ENCODE measurements at regions not wholly inside any gene's neighbourhood (a gene's known extent, or its start where the extent isn't known, plus 50 kb on each side); places are given as distances from the start of the nearest gene placed in this dataset.
"Not testable (repeated sequence)": the region's sequence is repeated elsewhere in the genome, so short reads cannot be mapped to it uniquely, and the experiment has no call there.

DNA sequence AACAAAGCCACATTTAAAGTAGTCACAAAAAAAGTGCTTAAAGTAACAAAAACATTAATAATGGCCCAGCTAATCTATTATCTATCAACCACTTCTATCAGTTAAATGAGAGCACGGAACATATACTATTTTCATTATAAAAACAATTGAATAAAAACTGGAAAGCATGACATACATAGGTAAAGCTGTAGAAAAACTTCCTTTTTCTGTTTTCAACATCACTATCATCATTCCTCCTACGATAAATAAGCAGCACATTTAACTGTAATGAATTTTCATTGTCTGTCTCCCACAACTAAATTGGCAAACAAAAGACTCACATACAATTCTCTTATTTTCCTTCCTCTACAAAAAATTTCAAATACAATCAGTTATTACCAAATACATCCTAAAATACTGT, 96.4 kb upstream of the DPH5 start:
- no peak for DNase-seq

DNA sequence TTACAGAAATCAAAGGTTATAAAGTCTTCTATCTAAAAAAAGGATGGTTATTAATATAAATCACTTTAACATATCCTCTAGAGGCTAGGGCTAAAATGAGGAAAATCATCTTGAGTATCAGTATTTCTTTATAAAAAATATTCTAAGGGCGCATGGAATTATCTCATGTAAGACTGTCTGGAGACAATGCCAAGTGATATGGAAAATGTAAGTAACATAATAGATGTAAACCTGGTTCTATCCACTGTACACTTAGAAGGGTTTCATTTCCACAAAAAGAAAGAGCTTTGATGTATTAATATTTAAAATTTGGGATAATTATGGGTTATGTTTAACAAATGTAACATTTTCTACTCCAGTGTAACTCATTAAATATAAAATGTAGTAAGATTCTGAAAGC, 95.9 kb upstream of the DPH5 start:
- DNase-seq, result no peak

DNA sequence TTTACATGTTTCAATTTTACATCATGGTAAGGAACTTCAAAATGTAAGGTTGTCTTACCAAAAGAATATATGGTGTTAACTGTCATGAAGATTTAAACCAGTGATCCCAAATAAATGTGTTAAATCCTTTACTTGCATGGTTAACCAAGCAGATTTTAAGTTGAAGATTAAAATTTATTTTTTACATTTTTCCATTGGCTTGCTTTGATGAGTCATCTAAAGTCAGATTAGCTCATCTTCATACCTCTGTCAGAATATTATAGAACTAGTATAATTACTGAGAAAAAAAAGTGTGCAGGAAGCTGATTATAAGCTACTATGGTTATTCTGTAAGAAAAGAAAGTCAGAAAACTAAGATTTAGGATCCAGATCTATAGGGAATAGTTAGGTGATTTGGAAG, 95.3 kb upstream of the DPH5 start:
- DNase-seq, result no peak

DNA sequence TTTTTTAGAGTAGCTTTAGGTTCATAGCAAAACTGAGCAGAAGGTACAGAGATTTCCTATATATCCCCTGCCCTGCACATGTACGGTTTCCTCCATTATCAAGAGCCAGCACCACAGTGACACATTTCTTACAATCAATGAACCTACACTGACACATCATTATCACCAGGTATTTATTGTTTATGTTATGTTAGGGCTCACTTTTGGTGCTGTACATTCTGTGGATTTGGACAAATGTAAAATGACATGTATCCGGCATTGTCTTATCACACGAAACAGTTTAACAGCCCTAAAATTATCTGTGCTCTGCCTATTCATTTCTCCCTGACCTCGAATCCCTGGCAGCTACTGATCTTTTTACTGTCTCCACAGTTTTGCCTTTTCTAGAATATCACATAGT, 93.7 kb upstream of the DPH5 start:
- no peak for DNase-seq

DNA sequence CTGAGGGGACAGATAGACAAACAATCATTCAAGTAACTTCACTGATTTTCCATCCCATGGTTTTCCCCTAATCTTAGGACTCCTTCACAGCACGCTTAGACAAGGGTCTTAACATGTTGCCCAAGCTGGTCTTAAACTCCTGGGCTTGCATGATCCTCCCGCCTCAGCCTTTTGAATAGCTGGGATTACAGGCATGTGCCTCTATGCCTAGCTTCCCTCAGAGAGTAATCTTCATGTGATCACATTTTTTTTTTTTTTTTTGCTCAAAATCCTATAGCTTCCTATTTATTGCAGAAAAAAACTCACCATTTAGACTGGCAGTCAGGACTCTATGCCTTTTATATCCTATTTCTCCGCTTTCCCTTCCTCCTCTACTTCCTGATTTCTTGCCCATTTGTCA, 90.4 kb upstream of the DPH5 start:
- no peak for DNase-seq

DNA sequence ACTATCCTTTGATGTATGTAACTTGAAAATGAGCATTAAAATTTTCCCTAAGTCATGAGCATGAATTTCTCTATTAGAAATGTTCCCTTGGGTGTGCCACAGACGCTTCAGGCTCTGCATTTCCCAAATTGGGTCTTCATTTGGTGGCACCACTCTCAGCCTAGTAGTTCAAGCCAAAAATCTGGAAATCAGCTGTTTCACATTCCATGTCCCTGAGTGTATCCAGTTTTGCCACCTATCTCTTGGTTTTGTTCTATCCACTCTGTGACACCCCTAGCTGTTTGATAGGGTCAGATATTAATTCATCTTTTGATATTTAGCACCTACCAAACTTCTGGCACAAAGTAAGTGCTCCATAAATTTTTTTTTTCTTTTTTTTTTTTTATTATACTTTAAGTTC, 89.5 kb upstream of the DPH5 start:
- DNase-seq, result no peak

DNA sequence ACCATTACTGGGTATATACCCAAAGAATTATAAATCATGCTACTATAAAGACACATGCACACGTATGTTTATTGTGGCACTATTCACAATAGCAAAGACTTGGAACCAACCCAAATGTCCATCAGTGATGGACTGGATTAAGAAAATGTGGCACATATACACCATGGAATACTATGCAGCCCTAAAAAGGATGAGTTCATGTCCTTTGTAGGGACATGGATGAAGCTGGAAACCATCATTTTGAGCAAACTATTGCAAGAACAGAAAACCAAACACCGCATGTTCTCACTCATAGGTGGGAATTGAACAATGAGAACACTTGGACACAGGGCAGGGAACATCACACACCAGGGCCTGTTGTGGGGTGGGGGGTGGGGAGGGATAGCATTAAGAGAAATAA, 88.5 kb upstream of the DPH5 start:
- not testable (repeated sequence) for DNase-seq

DNA sequence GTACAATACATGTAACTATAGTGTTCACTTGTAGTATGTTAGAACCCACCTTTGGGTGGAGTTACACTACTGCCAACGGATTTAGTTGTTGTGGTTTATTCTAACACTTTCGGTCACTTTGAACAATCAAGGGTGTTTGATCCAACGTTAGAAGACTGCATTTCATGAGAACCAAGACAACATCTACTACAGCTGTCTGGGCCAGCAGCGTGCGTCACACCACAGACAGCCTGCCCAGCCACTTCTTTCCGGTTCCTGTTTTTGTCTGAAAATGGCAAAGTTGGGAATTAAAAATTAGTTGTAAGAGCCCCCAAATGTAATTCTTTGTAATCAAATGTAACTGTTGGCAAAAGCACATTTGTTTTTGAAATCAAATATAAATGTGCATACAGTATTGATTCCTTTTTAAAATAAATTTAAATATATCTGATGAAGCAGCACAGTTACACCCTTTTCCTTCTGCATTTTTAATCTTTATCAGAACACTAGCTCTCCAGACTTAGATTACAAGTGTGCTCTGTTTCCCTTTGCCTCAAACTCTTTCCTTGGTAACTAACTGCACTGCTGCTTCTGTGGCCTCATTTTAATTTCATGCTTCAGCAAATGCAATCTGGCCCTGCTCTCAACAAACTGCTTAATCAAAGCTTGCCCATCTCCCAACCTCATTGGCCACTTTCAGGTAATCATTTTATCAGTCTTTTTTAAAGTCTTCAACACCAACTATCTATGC, 86.6 kb upstream of the DPH5 start:
- DNase-seq, result peak; percentile 89

DNA sequence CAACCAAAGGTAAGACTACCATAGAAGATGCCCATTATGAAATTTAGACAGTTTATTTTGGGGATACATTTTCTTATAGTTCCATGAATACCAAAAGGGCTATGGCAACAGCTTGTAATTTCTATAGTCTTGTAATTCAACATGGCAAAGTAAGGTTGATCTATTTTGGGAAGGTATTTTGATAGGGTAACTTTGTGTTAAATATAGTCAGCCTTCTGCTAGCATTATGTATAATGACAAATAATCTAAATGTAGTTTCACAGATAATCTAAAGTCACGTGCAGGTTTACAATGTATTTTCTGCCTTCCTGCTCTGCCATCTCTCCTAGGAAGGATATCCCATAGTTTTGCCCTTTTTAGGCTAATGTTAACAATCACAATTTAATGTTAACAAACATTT, 85.9 kb upstream of the DPH5 start:
- DNase-seq, result no peak

DNA sequence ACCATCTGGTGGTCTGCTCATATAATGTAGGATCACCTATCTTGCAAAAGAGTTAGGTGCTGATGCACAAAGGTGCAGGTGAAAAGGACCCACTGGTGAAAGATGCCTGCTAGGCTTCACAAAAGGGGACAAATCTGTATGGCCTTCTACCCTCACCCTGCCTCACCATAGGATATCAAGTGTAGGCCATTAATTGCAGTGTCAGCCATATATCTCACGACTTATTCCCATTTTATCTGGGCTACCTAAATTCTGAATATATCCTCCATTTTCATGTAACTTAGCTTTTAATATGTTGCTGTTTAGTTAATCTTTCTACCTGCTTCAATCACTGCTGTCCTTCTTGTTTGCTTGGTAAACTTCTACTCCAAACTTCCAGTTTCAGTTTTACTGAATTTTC, 84.2 kb upstream of the DPH5 start:
- DNase-seq, result no peak

DNA sequence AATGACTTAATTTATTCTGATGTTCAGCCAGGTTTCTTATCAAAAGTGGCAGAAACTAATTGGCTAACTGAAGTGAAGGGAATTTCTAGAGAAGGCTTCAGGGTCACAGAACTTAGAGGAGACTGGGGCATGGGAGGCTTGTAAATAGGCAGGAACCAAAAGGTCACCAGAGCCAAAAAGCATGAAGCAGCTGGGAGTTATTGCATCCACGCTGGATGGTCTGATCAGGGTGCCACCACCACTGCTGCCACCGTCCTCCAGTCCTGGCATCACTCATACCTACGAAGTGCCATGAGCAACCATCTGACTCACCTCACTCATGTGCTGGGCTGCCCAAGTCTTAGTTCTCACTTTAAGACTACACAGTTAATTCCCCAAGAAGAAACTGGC, 82.5 kb upstream of the DPH5 start:
- no peak for DNase-seq

DNA sequence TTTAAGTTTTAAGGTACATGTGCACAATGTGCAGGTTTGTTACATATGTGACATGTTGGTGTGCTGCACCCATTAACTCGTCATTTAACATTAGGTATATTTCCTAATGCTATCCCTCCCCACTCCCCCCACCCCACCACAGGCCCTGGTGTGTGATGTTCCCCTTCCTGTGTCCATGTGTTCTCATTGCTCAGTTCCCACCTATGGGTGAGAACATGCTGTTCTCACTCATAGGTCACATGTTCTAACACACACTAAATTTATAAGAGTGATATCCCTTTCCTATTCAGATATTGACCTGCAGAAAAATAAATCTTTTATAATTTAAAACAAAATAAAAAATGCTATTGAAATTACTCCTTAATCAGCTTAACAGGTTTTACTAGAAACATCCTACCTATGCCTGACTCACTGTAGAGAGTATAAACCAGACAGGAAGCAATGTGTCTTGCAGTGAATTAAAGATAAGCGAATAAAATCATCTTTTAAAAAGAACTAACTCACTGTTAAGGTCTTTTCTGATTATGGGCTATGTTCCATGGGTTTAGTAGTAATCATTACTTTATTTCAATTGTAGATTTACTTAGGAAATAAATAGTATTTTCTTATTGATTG, 82.0 kb upstream of the DPH5 start:
- no peak for DNase-seq

DNA sequence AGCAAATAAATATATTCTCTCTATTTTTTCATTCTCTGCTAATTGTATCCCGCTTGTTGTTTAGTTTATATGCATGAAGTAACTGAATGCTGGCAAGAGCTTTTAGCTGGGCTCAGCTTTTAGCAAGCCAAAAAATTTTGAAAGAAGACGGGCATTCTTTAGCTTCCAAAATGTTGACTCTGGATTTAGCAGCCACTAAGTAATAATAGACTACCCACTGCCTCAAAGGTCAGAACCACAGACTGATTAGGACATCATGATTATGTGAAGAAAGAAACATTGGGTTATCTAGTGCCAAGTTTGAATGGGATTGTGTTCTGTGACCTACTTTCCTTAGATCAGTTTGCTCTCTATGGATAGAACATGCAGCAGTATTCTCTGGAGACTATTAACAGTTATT, 80.3 kb upstream of the DPH5 start:
- no peak for DNase-seq

DNA sequence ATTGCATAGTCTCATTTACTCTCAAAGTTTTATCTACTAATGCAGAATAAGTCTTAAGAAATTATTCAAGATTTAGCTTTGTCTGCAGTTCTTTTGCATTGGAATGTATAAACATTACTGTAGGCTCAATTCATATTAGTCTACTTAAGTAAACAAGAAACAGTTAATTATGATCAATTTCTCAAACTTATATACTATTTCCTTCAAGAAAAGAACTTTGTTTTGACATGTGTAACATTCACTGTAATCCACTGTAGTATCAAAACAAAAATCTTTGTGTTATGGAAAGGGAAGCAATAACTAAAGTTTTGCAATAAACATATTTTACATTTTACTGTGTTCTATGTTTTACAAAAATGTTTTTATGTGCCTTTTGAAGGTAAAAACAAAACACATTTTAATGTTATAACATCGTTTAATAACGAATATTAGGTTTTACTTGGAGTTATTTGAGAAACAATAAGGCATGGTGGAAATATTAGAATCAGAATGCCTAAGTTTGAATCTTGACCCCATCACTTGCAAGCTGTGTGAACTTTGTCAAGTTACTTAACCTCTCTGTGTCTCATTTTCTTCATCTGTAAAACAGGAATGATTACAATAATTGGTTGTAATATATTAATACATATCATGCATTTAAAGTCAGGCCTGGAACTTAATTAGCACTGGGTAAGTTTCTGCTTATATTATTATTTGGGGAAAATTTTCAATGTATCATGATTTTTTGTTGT, 77.0 kb upstream of the DPH5 start:
- no peak for DNase-seq

DNA sequence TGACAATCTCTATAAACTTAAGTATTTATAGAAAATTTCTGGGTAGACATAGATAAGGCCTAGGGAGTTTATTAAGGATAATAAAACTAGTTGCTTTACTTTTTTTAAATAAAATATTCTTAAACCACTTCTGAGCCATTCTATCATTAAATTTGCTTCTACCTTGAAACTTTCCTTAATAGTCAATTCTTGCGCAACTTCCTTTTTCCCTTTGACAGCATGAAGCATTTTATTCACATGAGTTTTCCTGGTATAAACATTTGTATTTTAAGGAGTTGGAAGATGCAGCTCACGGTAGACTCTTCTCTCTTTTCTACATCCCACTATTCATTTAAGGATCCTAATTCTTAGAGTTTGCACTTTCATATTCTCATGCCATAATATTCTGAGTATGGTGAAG, 75.8 kb upstream of the DPH5 start:
- DNase-seq, result no peak

DNA sequence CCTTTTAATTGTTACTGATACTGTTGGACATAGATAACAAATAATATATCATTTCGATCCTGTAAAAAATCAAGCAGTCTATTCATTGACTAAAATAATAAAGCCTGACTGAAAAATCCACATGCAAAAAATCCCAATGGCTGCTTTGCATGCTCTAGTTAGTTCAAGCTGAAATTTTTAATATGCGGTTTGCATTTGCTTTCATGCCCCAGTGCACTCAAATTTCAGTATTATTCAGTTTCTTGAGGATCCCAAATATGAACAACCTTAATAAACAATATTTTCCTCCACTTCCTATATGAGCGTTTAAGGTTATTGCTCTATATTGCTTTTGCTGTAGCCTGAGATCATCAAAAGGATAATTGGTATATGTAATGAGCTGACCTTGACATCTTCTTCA, 75.1 kb upstream of the DPH5 start:
- DNase-seq, result no peak

DNA sequence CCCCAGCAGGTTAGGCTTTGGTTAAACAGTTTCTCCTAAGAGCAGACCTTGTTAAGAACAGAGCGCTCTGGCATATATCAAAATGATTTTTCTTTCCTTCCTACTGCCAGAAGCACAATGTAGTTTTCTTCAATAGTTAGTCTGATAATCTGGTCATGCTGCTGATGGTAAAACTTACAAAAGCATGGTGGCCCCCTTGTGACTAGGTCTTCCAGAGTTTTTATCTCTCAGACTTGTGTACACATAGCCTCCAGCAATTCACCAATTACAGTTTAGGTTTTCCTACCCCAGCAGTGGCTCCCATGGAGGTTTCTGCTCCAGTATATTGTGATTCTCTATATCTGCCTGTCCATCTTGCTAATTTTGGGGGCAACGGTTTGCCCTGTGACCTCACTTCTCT, 73.3 kb upstream of the DPH5 start:
- no peak for DNase-seq

DNA sequence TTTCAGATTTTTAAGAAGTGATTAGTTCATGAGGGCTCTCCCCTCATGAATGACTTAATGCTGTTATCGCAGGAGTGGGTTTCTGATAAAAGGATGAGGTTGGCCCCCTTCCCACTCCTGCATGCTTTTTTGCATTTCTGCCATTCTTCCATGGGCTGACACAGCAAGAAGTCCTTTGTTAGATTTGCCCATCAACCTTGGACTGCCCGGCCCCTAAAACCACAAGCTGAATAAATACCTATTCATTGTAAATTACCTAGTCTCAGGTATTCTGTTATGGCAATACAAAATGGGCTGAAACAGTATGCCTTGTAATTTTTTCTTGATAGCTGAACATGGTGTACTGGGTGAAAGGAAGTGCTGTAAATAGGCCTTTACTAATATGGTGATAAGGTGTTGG, 72.7 kb upstream of the DPH5 start:
- no peak for DNase-seq

DNA sequence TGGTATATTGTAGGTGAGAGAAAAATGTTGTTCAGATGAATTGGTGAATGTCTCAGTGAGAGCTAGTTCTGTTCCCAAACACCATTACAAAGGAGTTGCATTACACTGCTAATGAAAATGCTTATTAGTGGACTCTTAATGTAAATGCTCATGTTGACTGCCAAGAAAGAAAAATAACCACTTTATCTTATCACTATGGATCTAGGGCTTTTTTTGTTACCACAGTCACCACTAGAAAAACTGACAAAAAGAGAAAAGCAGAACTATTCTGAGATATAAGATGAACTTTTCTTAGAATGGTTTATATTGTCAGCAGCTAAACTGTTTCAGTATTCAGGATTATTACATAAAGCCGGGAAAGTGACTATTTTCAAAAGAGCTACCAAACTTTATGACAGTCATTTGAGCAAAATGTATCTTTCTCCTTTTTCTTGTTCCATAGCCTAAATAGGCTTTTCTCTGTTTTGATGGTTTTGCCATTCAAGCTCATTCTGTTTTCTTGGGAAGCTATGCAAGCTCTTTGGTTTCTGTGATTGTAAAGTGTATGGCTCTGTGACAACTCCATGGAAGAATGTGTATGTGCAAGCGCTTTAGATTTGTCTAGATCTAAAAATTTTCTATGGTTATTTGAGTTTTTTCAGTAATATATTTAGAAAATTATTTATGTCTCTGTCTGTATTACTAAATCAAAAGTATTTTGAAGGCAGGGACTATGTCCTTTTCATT, 64.2 kb upstream of the DPH5 start:
- DNase-seq, result no peak

DNA sequence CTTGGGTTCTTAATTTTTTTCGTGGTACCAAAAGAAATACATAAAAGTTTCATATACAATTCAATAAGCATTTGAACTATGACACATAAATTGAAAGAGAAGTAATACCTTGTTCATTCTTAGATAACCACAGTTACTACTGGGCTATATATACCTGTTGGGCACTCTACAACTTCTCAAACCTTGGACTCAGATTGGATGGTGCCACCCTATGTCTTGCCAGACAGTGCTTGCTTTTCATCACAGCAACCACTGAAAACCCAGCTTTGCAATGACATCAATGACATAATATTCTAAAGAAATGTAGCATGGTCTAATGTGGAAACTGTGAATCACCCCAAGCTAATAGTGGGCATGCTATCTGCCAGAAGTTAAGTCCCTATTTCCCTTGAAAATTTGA, 62.8 kb upstream of the DPH5 start:
- DNase-seq, result no peak

DNA sequence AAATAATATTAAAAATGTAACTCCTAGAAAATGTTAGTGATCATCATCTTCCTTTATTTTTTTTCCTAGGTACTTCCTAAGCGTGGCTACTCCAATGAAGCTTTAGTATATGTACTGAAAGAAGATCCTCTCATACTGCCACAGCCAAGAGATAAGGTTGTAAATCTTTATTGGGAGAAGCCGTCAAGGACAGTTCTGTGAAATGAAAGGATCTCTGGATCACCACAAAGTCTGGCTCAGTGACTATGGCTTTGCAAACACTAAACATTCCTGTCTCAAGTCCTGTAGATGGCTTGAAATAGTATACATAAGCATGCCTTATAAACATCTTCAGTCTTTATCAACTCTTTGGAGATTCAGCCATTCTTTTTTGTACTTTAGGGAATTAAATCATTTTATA, 61.2 kb upstream of the DPH5 start:
- DNase-seq, result no peak

DNA sequence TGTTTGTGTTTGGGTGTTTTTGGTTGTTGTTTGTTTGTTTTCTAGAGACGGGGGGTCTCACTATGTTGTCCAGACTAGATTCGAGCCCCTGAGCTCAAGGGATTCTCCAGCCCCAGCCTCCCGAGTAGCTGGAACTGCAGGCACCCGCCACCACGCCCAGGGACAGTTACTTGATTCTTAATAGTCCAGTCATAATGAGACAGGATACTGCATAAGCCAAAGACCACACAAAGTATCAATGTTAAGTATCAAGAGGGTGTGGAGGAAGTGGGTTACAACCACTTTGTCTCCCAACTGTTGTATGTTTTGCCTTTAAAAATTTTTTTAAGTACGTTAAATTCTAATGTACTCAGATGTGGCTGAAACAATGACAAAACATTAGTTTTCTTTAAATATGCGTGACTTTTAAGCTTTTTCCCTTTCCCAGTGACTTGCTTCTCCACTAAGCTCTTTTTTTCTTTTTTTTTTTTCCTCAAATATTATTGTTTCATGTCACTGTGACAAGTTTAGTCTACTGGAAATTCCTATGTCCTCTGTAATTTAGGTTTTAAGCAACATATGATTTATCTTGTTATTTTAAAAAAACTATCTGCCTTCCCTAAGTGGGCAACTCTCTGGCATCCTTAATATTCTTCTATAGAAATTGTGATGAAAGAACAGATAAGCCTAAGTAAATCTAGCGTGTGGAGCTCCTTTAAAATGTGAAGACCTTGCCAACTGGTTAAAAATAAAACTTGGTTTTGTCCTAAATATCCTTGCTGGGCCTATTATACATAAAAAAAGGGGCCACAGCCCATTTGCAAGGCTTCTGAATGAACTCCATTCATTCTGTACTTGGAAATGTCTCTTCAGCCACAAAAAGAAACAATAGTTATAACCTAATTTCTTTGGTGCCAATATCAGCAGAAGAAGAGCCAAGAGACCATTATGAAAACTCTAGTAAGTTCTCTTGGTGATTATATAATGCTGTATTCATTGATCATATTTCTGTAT, 56.2 kb upstream of the DPH5 start:
- DNase-seq, result peak in 1 of 2 donors; percentile 60

DNA sequence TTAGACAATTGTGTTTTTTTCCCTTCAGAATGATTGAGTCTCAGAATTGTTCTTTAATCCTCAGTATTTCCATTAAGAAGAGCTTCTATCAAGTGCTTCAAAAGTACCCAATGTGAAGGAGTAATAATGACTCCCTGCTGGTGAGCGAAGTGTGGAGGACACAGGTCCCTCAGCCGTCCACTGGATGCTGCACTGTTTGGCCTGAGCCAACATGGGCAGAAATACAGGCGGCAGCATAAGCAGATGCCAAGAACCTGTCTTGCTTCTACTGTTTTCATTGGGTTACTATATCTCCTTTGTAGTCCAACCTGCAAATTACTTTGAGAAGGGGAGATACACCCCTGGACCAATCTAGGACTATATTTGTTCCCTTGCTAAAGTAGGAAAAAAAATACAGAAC, 55.3 kb upstream of the DPH5 start:
- DNase-seq, result no peak

All from CD4-positive, alpha-beta T cell treated with Interferon alpha-2 for 1 hour (primary cell).